Body of pancreas (tissue), 4 donors: ENCODE measurements at regions not wholly inside any gene's neighbourhood (a gene's known extent, or its start where the extent isn't known, plus 50 kb on each side); places are given as distances from the start of the nearest gene placed in this dataset.
"Not testable (repeated sequence)": the region's sequence is repeated elsewhere in the genome, so short reads cannot be mapped to it uniquely, and the experiment has no call there.

Experiments used
- ATAC-seq: fragments of 150-250 bp; one replicate; pipeline ENCODE4 v1.9.1; 2016
- DNase-seq, 4 donors: peaks; one replicate each; pipeline ENCODE4 v3.0.0-alpha.2; 2019
- H3K27ac ChIP-seq, 4 donors: fragments of 200-600 bp; sonication (generic); 1 replicate in 3 of 4; 2 replicates in 1 of 4; pipeline versions ENCODE4 v1.5.1 to v1.6.1; 2016 to 2019; ENCODE audit warnings: mild to moderate bottlenecking in 1 of 4, mixed read lengths in 1 of 4, moderate library complexity in 1 of 4
- H3K27me3 ChIP-seq, 2 donors: fragments of 200-600 bp; sonication (generic); one replicate each; pipeline ENCODE4 v1.6.0; 2016; ENCODE audit warnings: mild to moderate bottlenecking in 1 of 2
- H3K36me3 ChIP-seq, 2 donors: fragments of 200-600 bp; sonication (generic); replicated peaks in 1 of 2; 2 replicates each; pipeline ENCODE4 v1.5.1; 2016; ENCODE audit warnings: low read depth in 2 of 2; ENCODE audit not compliant: insufficient read depth in 1 of 2
- H3K4me1 ChIP-seq: fragments of 200-600 bp; sonication (generic); one replicate; pipeline ENCODE4 v1.6.0; 2016
- H3K4me3 ChIP-seq, 2 donors: fragments of 200-600 bp; sonication (generic); 1 replicate in 1 of 2; 2 replicates in 1 of 2; pipeline ENCODE4 v1.5.1; 2016 to 2019
- H3K9me3 ChIP-seq, 3 donors: fragments of 200-600 bp; sonication (generic); 1 replicate in 2 of 3; 2 replicates in 1 of 3; pipeline ENCODE4 v1.5.1; 2016
- CTCF ChIP-seq, 7 experiments: fragments of 450-650 bp in 4 of 7; fragments of 200-600 bp in 3 of 7; sonication (generic) in 3 of 7; IDR thresholded peaks; one replicate each; pipeline ENCODE4 v1.5.1; 2016 to 2019; ENCODE audit warnings: antibody characterized with exemption in 7 of 7
- POLR2A ChIP-seq, 3 donors: fragments of 450-650 bp; IDR thresholded peaks; one replicate each; pipeline ENCODE4 v1.6.1; 2016; ENCODE audit warnings: antibody characterized with exemption in 3 of 3, mild to moderate bottlenecking in 2 of 3
- WGBS, 2 donors: methylation state at CpG; one replicate each; pipeline ENCODE4 v1.1.5; 2017; 5-methylcytosine and 5-hydroxymethylcytosine counted together
- intact Hi-C: fragments of 100-400 bp; cut with DNase I; formaldehyde crosslinking; loops from one replicate; pipeline ENCODE4 v1.15.1; 2023

- 90 to 94% methylated on average over 9 to 10 of the region's 10 CpGs for WGBS, 2 donors
- no peak overlapping the region for H3K27ac ChIP-seq
- no peak for ATAC-seq
Measured at GRCh38 chr15:100731267-100732152, 129.1 kb downstream of the ASB7 start.

GRCh38 chr15:100732211-100733055 lies 130.0 kb downstream of the ASB7 start:
- TF ChIP-seq POLR2A (IDR thresholded peaks at IDR 0.05), result no peak
- no peak for TF ChIP-seq CTCF (IDR thresholded peaks at IDR 0.05)
- H3K4me3 ChIP-seq, result no peak overlapping the region
- WGBS, 2 donors, result 62 to 64% methylated on average over 7 of the region's 7 CpGs
- intact Hi-C loops, result no loop called here
- ATAC-seq, result no peak
- H3K36me3 ChIP-seq, result no peaks in the 10 kb centered on the region
- no peaks in the 10 kb centered on the region for H3K9me3 ChIP-seq
- no peak for DNase-seq
- H3K27ac ChIP-seq, result peak overlapping the region in 3 of 4 donors; percentile 40 to 61 (median 52)
- peaks cover 20% of the 10 kb centered on the region for H3K4me1 ChIP-seq
- no peaks in the 10 kb centered on the region for H3K27me3 ChIP-seq

More at GRCh38 chr15:100731267-100732152, 129.1 kb downstream of the ASB7 start:
- no peaks in the 10 kb centered on the region for H3K36me3 ChIP-seq
- H3K4me3 ChIP-seq, result no peak overlapping the region
- H3K27me3 ChIP-seq, result no peaks in the 10 kb centered on the region
- intact Hi-C loops, result no loop called here
- TF ChIP-seq POLR2A (IDR thresholded peaks at IDR 0.05) (no peak), CTCF (IDR thresholded peaks at IDR 0.05) (no peak)
- peaks cover 20% of the 10 kb centered on the region for H3K4me1 ChIP-seq
- H3K9me3 ChIP-seq, result no peaks in the 10 kb centered on the region
- no peak for DNase-seq

GRCh38 chr15:100733101-100733842 lies 130.9 kb downstream of the ASB7 start:
- no peaks in the 10 kb centered on the region for H3K36me3 ChIP-seq
- intact Hi-C loops, result no loop called here
- 65% methylated on average over 8 of the region's 8 CpGs for WGBS, 2 donors
- no peak for TF ChIP-seq CTCF (IDR thresholded peaks at IDR 0.05)
- TF ChIP-seq POLR2A (IDR thresholded peaks at IDR 0.05), result no peak
- DNase-seq (peak in 1 of 4 donors; percentile 37), ATAC-seq (no peak)
- H3K4me3 ChIP-seq, result no peak overlapping the region
- H3K4me1 ChIP-seq, result peaks cover 20% of the 10 kb centered on the region
- peak overlapping the region in 3 of 4 donors; percentile 40 to 61 (median 52) for H3K27ac ChIP-seq
- H3K9me3 ChIP-seq, result no peaks in the 10 kb centered on the region
- no peaks in the 10 kb centered on the region for H3K27me3 ChIP-seq

- H3K27me3 ChIP-seq, DNase-seq, H3K9me3 ChIP-seq, intact Hi-C loops, ATAC-seq, H3K4me3 ChIP-seq, H3K36me3 ChIP-seq: not testable (repeated sequence)
- Histone ChIP-seq H3K4me1 (peaks cover 20% of the 10 kb centered on the region), H3K27ac (peak overlapping the region in 2 of 4 donors; percentile 52 to 61)
- 58 to 78% methylated on average over 3 of the region's 3 CpGs for WGBS, 2 donors
Measured at GRCh38 chr15:100733843-100734185, 131.4 kb downstream of the ASB7 start.

GRCh38 chr15:100734586-100734985 lies 132.2 kb downstream of the ASB7 start:
- no peak for ATAC-seq
- TF ChIP-seq CTCF (IDR thresholded peaks at IDR 0.05), result no peak
- no peak for TF ChIP-seq POLR2A (IDR thresholded peaks at IDR 0.05)
- no peak overlapping the region for H3K27ac ChIP-seq
- no peak overlapping the region for H3K4me3 ChIP-seq
- DNase-seq, result no peak
- H3K9me3 ChIP-seq, result no peaks in the 10 kb centered on the region
- H3K36me3 ChIP-seq, result no peaks in the 10 kb centered on the region
- no peaks in the 10 kb centered on the region for H3K27me3 ChIP-seq
- intact Hi-C loops, result no loop called here
- WGBS, 2 donors, result 64 to 77% methylated on average over 5 of the region's 5 CpGs
- peaks cover 20% of the 10 kb centered on the region for H3K4me1 ChIP-seq
